IMR-90 (cell line): ENCODE measurements at regions not wholly inside any gene's neighbourhood (a gene's known extent, or its start where the extent isn't known, plus 50 kb on each side); places are given as distances from the start of the nearest gene placed in this dataset.

ENCODE experiments used
- ATAC-seq: fragments of 200-7000 bp; cut with Tn5 transposase; 2 replicates; pipeline ENCODE4 v1.9.1; 2020; ENCODE audit warnings: low read depth, mild to moderate bottlenecking, moderate library complexity
- BruUV-seq: library from RNA; stranded (reverse); fragments of 400-500 nt; replicated peaks from 2 replicates; lab custom pipeline; 2021; lab: Mats Ljungman, UMichigan
- CTCF ChIA-PET: fragments of 300-600 bp; formaldehyde crosslinking; extraction: SDS; loops from one replicate; lab custom pipeline; 2021; ENCODE audit warnings: antibody characterized with exemption; lab: Yijun Ruan, JAX
- POLR2A ChIA-PET: fragments of 300-600 bp; sonication (Branson Sonifier 250); formaldehyde crosslinking; loops from one replicate; lab custom pipeline; 2022; ENCODE audit warnings: antibody characterized with exemption; ENCODE audit not compliant: unreplicated experiment; lab: Charles Lee
- DNase-seq: peaks from one replicate; pipeline ENCODE4 v3.0.0; 2013
- H2AFZ ChIP-seq: replicated peaks from 2 replicates; pipeline ENCODE3; 2013; ENCODE audit warnings: low read length, mild to moderate bottlenecking; ENCODE audit not compliant: poor library complexity
- H2AK5ac ChIP-seq: 2 replicates; pipeline ENCODE4 v1.6.1; 2013; ENCODE audit warnings: low read depth, low read length, inconsistent platforms
- H2AK9ac ChIP-seq: replicated peaks from 2 replicates; pipeline ENCODE3; 2013; ENCODE audit warnings: mild to moderate bottlenecking, low read depth, low read length, moderate library complexity; ENCODE audit not compliant: poor library complexity
- H2BK120ac ChIP-seq: 2 replicates; pipeline ENCODE4 v1.6.1; 2013; ENCODE audit warnings: low read depth, low read length, inconsistent platforms
- H2BK15ac ChIP-seq: 3 replicates; pipeline ENCODE4 v1.6.1; 2013; ENCODE audit warnings: low read depth, low read length, inconsistent platforms
- H2BK20ac ChIP-seq: 2 replicates; pipeline ENCODE4 v1.6.1; 2013; ENCODE audit warnings: low read depth, mild to moderate bottlenecking, inconsistent platforms, low read length, moderate library complexity
- H2BK5ac ChIP-seq: 2 replicates; pipeline ENCODE4 v1.6.1; 2013; ENCODE audit warnings: mild to moderate bottlenecking, low read depth, low read length, inconsistent platforms; ENCODE audit not compliant: poor library complexity, severe bottlenecking
- H3K14ac ChIP-seq: replicated peaks from 2 replicates; pipeline ENCODE4 v1.6.1; 2013; ENCODE audit warnings: low read depth, low read length, inconsistent platforms
- H3K18ac ChIP-seq: 2 replicates; pipeline ENCODE4 v1.6.1; 2013; ENCODE audit warnings: low read depth, low read length, control low read depth
- H3K23ac ChIP-seq: 2 replicates; pipeline ENCODE4 v1.6.1; 2013; ENCODE audit warnings: low read depth, low read length, inconsistent platforms
- H3K27ac ChIP-seq: 2 replicates; pipeline ENCODE4 v1.5.1; 2013; ENCODE audit warnings: mild to moderate bottlenecking, control low read depth, low read length; ENCODE audit not compliant: insufficient read depth
- H3K27me3 ChIP-seq: 2 replicates; pipeline ENCODE4 v1.6.1; 2013; ENCODE audit warnings: low read length; ENCODE audit not compliant: control insufficient read depth, insufficient read depth
- H3K36me3 ChIP-seq: 2 replicates; pipeline ENCODE4 v1.6.1; 2013; ENCODE audit warnings: low read length, mixed read lengths; ENCODE audit not compliant: control insufficient read depth, insufficient read depth
- H3K4ac ChIP-seq: 2 replicates; pipeline ENCODE4 v1.6.1; 2013; ENCODE audit warnings: low read depth, low read length, inconsistent platforms
- H3K4me1 ChIP-seq: 2 replicates; pipeline ENCODE4 v1.6.1; 2013; ENCODE audit warnings: low read length, mixed read lengths; ENCODE audit not compliant: control insufficient read depth, insufficient read depth
- H3K4me2 ChIP-seq: 2 replicates; pipeline ENCODE4 v1.6.1; 2013; ENCODE audit warnings: low read depth, mild to moderate bottlenecking, control low read depth, low read length, moderate library complexity
- H3K4me3 ChIP-seq: 2 replicates; pipeline ENCODE4 v1.5.1; 2013; ENCODE audit warnings: low read depth, mild to moderate bottlenecking, control low read depth, low read length, moderate library complexity; ENCODE audit not compliant: insufficient read depth
- H3K56ac ChIP-seq: 2 replicates; pipeline ENCODE4 v1.6.1; 2013; ENCODE audit warnings: low read length, inconsistent platforms; ENCODE audit not compliant: insufficient read depth; ENCODE audit errors: extremely low read depth
- H3K79me1 ChIP-seq, 2 experiments: 2 replicates each; pipeline ENCODE4 v1.6.1; 2013; ENCODE audit warnings: low read length in 2 of 2, inconsistent platforms in 1 of 2, low read depth in 1 of 2
- H3K9ac ChIP-seq: 2 replicates; pipeline ENCODE4 v1.6.1; 2013; ENCODE audit warnings: low read depth, low read length, control low read depth
- H3K9me1 ChIP-seq: 2 replicates; pipeline ENCODE4 v1.6.1; 2013; ENCODE audit warnings: low read length, inconsistent platforms; ENCODE audit not compliant: insufficient read depth
- H3K9me3 ChIP-seq: 2 replicates; pipeline ENCODE4 v1.6.1; 2013; ENCODE audit warnings: low read length; ENCODE audit not compliant: control insufficient read depth, insufficient read depth
- H4K20me1 ChIP-seq: 2 replicates; pipeline ENCODE4 v1.6.1; 2013; ENCODE audit warnings: low read length, inconsistent platforms; ENCODE audit not compliant: insufficient read depth
- H4K5ac ChIP-seq: 2 replicates; pipeline ENCODE4 v1.6.1; 2013; ENCODE audit warnings: mild to moderate bottlenecking, low read depth, low read length, control low read depth
- H4K8ac ChIP-seq, 2 experiments: 2 replicates each; pipeline ENCODE4 v1.6.1; 2013; ENCODE audit warnings: low read depth in 2 of 2, low read length in 2 of 2, control low read depth in 1 of 2, inconsistent platforms in 1 of 2
- H4K91ac ChIP-seq: 2 replicates; pipeline ENCODE4 v1.6.1; 2013; ENCODE audit warnings: low read depth, low read length, inconsistent platforms; ENCODE audit not compliant: insufficient read depth
- CTCF ChIP-seq: conservative IDR thresholded peaks from 2 replicates; pipeline ENCODE4 v1.5.1; 2012; ENCODE audit warnings: mild to moderate bottlenecking, low read depth, low read length, improper control_type of control experiment
- MAZ ChIP-seq: IDR thresholded peaks from 2 replicates; pipeline ENCODE4 v1.6.1; 2012; ENCODE audit warnings: low read depth, mild to moderate bottlenecking, low read length, improper control_type of control experiment, moderate library complexity, borderline replicate concordance
- whole genome bisulfite sequencing, 2 experiments: methylation state at CpG; one replicate each; pipeline versions ENCODE4 v1.1.5 to v1.1.7; 2013; ENCODE audit warnings: missing lambda C conversion rate in 2 of 2; ENCODE audit not compliant: insufficient read length in 1 of 2; ENCODE audit errors: extremely low coverage in 2 of 2; 5-methylcytosine and 5-hydroxymethylcytosine counted together
- dilution Hi-C: fragments of 300-500 bp; cut with HindIII; formaldehyde crosslinking; loops from one replicate; pipeline ENCODE4 v1.14.3; 2018; ENCODE audit warnings: low sequenced_read_pairs; ENCODE audit not compliant: unreplicated experiment
- in situ Hi-C: fragments of 300-500 bp; cut with MboI; formaldehyde crosslinking; loops from 3 replicates; pipeline ENCODE4 v1.14.3; 2019; ENCODE audit warnings: low sequenced_read_pairs, inconsistent platforms, mixed read lengths
- intact Hi-C: fragments of 100-400 bp; cut with micrococcal nuclease; formaldehyde crosslinking; loops from 2 replicates; pipeline ENCODE4 v1.10.0; 2022

GRCh38 chr2:79235135-79235534 is 75.6 kb upstream of the REG3A start:
- no peak overlapping the region for H2BK120ac ChIP-seq
- no CpG with 5 or more reads among the region's 2 CpGs for WGBS, 2 experiments
- H3K4me3 ChIP-seq: no peak overlapping the region
- H3K27me3 ChIP-seq: no peaks in the 10 kb centered on the region
- H3K14ac ChIP-seq: no peak overlapping the region
- H2AK5ac ChIP-seq: no peak overlapping the region
- H2AFZ ChIP-seq: no peak overlapping the region
- intact Hi-C loops: no loop called here
- POLR2A ChIA-PET: no interaction called here
- H3K9ac ChIP-seq: no peak overlapping the region
- H4K5ac ChIP-seq: no peak overlapping the region
- no peak overlapping the region for H3K4me2 ChIP-seq
- H3K36me3 ChIP-seq: no peaks in the 10 kb centered on the region
- no peak overlapping the region for H3K4ac ChIP-seq
- no peaks in the 10 kb centered on the region for H4K20me1 ChIP-seq
- H2BK20ac ChIP-seq: no peak overlapping the region
- H3K27ac ChIP-seq: no peak overlapping the region
- dilution Hi-C loops: no loop called here
- H2AK9ac ChIP-seq: no peak overlapping the region
- no peak overlapping the region for H3K56ac ChIP-seq
- no peak overlapping the region for H4K91ac ChIP-seq
- CTCF ChIA-PET: no interaction called here
- peaks cover 7% of the 10 kb centered on the region for H3K9me3 ChIP-seq
- ATAC-seq (no peak), DNase-seq (no peak)
- H2BK5ac ChIP-seq: no peak overlapping the region
- no peaks in the 10 kb centered on the region for H3K4me1 ChIP-seq
- no peak overlapping the region for H3K18ac ChIP-seq
- BruUV-seq: no TSS peak
- TF ChIP-seq CTCF: 0 out of 2 replicates have a peak, but pooled peaks have one; percentile 8
- TF ChIP-seq MAZ: no peak
- no peak overlapping the region for H2BK15ac ChIP-seq
- H3K79me1 ChIP-seq: no peaks in the 10 kb centered on the region
- in situ Hi-C loops: no loop called here
- no peak overlapping the region for H3K23ac ChIP-seq
- H4K8ac ChIP-seq: no peak overlapping the region
- H3K9me1 ChIP-seq: no peaks in the 10 kb centered on the region
